WTC11 (cell line): ENCODE measurements at regions not wholly inside any gene's neighbourhood (a gene's known extent, or its start where the extent isn't known, plus 50 kb on each side); places are given as distances from the start of the nearest gene placed in this dataset.

Experiments
- ATAC-seq: fragments of 200-7000 bp; cut with Tn5 transposase; 2 replicates; pipeline ENCODE4 v1.10.0; 2021; ENCODE audit warnings: mild to moderate bottlenecking, moderate library complexity
- CTCF ChIA-PET: fragments of 300-600 bp; sonication (Branson Sonifier 250); formaldehyde crosslinking; loops from one replicate; lab custom pipeline; 2021; ENCODE audit warnings: antibody characterized with exemption; lab: Charles Lee
- POLR2A ChIA-PET: fragments of 350-600 bp; sonication (Branson Sonifier 250); formaldehyde crosslinking; loops from one replicate; lab custom pipeline; 2021; ENCODE audit warnings: antibody characterized with exemption; lab: Charles Lee
- DNase-seq: peaks from one replicate; pipeline ENCODE4 v3.0.0; 2021; ENCODE audit warnings: low spot score
- H3K27ac Mint-ChIP-seq: 2 replicates; pipeline ENCODE4 v1.8.0; 2021; ENCODE audit warnings: mixed read lengths
- H3K27me3 Mint-ChIP-seq: 2 replicates; pipeline ENCODE4 v1.8.0; 2021; ENCODE audit warnings: low read depth, mild to moderate bottlenecking, moderate library complexity, mixed read lengths
- H3K36me3 Mint-ChIP-seq: 2 replicates; pipeline ENCODE4 v1.8.0; 2021; ENCODE audit warnings: mixed read lengths
- H3K4me1 Mint-ChIP-seq: 2 replicates; pipeline ENCODE4 v1.8.0; 2022; ENCODE audit warnings: mixed read lengths
- H3K4me3 Mint-ChIP-seq: 2 replicates; pipeline ENCODE4 v1.8.0; 2021; ENCODE audit warnings: mild to moderate bottlenecking, moderate library complexity, mixed read lengths
- H3K9me3 Mint-ChIP-seq: 2 replicates; pipeline ENCODE4 v1.8.0; 2021; ENCODE audit warnings: mixed read lengths
- ATF2 ChIP-seq: sonication (generic); formaldehyde crosslinking; IDR thresholded peaks from 2 replicates; pipeline ENCODE4 v1.8.1; 2022; ENCODE audit warnings: low read depth, missing genetic modification reagents, borderline replicate concordance
- E2F5 ChIP-seq: sonication (generic); formaldehyde crosslinking; IDR thresholded peaks from 2 replicates; pipeline ENCODE4 v1.8.1; 2022; ENCODE audit warnings: mild to moderate bottlenecking, moderate library complexity, missing genetic modification reagents
- EMX1 ChIP-seq: fragments of 250-450 bp; sonication (Bioruptor Pico); IDR thresholded peaks from 2 replicates; pipeline ENCODE4 v1.8.0; 2021; ENCODE audit warnings: mild to moderate bottlenecking
- ESRRA ChIP-seq: sonication (generic); formaldehyde crosslinking; IDR thresholded peaks from 2 replicates; pipeline ENCODE4 v1.8.1; 2022; ENCODE audit warnings: mild to moderate bottlenecking, missing genetic modification reagents, borderline replicate concordance
- FOXJ3 ChIP-seq: sonication (generic); formaldehyde crosslinking; IDR thresholded peaks from 2 replicates; pipeline ENCODE4 v1.9.0; 2021; ENCODE audit warnings: missing genetic modification reagents, mild to moderate bottlenecking, borderline replicate concordance
- KAT7 ChIP-seq: sonication (generic); formaldehyde crosslinking; IDR thresholded peaks from 2 replicates; pipeline ENCODE4 v1.8.1; 2023; ENCODE audit warnings: missing genetic modification reagents, mild to moderate bottlenecking, borderline replicate concordance
- MLX ChIP-seq: sonication (generic); formaldehyde crosslinking; IDR thresholded peaks from 2 replicates; pipeline ENCODE4 v1.8.1; 2023; ENCODE audit warnings: mild to moderate bottlenecking, missing genetic modification reagents, moderate library complexity
- MXD4 ChIP-seq: fragments of 250-450 bp; sonication (Bioruptor Pico); IDR thresholded peaks from 2 replicates; pipeline ENCODE4 v1.8.0; 2021; ENCODE audit warnings: mild to moderate bottlenecking, moderate library complexity, borderline replicate concordance
- NFE2L1 ChIP-seq: sonication (generic); formaldehyde crosslinking; IDR thresholded peaks from 2 replicates; pipeline ENCODE4 v1.8.1; 2023; ENCODE audit warnings: missing genetic modification reagents
- OVOL2 ChIP-seq: fragments of 250-450 bp; sonication (Bioruptor Pico); IDR thresholded peaks from 2 replicates; pipeline ENCODE4 v1.9.0; 2021; ENCODE audit warnings: mild to moderate bottlenecking, borderline replicate concordance
- PRRX2 ChIP-seq: fragments of 250-450 bp; sonication (Bioruptor Pico); IDR thresholded peaks from 2 replicates; pipeline ENCODE4 v1.8.0; 2021; ENCODE audit warnings: mild to moderate bottlenecking
- SMAD4 ChIP-seq: sonication (generic); formaldehyde crosslinking; IDR thresholded peaks from 2 replicates; pipeline ENCODE4 v1.8.0; 2022; ENCODE audit warnings: mild to moderate bottlenecking, missing genetic modification reagents
- TCF7 ChIP-seq: sonication (generic); formaldehyde crosslinking; IDR thresholded peaks from 2 replicates; pipeline ENCODE4 v1.8.0; 2022; ENCODE audit warnings: mild to moderate bottlenecking, low read depth, missing genetic modification reagents, moderate library complexity
- TEAD1 ChIP-seq: sonication (generic); formaldehyde crosslinking; IDR thresholded peaks from 2 replicates; pipeline ENCODE4 v1.8.0; 2022; ENCODE audit warnings: mild to moderate bottlenecking, missing genetic modification reagents
- TP53 ChIP-seq: sonication (generic); formaldehyde crosslinking; IDR thresholded peaks from 2 replicates; pipeline ENCODE4 v1.8.1; 2023; ENCODE audit warnings: mild to moderate bottlenecking, missing genetic modification reagents
- ZNF281 ChIP-seq: sonication (generic); formaldehyde crosslinking; IDR thresholded peaks from 2 replicates; pipeline ENCODE4 v1.8.0; 2023; ENCODE audit warnings: mild to moderate bottlenecking, missing genetic modification reagents
- ZNF425 ChIP-seq: fragments of 250-450 bp; sonication (Bioruptor Pico); conservative IDR thresholded peaks from 2 replicates; pipeline ENCODE4 v1.9.0; 2021; ENCODE audit warnings: mild to moderate bottlenecking
- TF ChIP-seq, protein P1 (sequence below): sonication (generic); formaldehyde crosslinking; IDR thresholded peaks from 2 replicates; pipeline ENCODE4 v1.8.1; 2022; ENCODE audit warnings: mild to moderate bottlenecking, missing genetic modification reagents, moderate library complexity, borderline replicate concordance

DNA sequence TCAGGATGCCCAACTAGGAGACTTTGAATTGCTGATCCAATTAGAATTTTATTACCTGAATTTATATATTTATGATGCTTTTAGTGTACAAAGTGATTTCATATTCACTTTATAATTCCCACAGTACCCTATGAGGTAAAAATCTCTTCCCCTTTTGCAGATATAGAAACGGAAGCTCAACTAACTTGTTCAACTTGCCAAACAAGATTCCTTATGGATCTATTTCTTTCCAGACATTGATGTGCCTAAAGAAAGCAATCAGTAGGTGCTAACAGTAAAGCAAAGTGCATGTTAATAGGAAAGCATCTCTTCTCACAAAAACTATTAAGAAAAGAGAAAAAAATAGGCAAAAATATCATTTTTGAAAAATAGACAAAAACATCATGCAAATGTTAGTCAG, 65.9 kb upstream of the PPP1R12A start:
- ChIA-PET CTCF (interaction anchor here (1.0 kb wide), 1 partner anchor 194 kb away, joined by 3 read pairs; no protein-coding TSS in a partner anchor), POLR2A (interaction anchor here (0.6 kb wide), 1 partner anchor 27 kb away, joined by 3 read pairs; no protein-coding TSS in a partner anchor)
- Mint-ChIP-seq H3K36me3 (peaks cover 5% of the 10 kb centered on the region; the same call in 1 of the 2 replicates), H3K4me3 (no peak overlapping the region), H3K4me1 (peaks cover 13% of the 10 kb centered on the region), H3K9me3 (peaks cover 4% of the 10 kb centered on the region; the same call in 1 of the 2 replicates), H3K27me3 (no peaks in the 10 kb centered on the region; the same call in 1 of the 2 replicates), H3K27ac (no peak overlapping the region)
- ATAC-seq (no peak), DNase-seq (no peak)
- TF ChIP-seq OVOL2 (CRISPR knock-in tag), result no peak
- TF ChIP-seq, all 79 proteins: peak for 0

- Mint-ChIP-seq H3K27me3 (no peaks in the 10 kb centered on the region; the same call in 1 of the 2 replicates), H3K4me3 (no peak overlapping the region), H3K4me1 (peaks cover 13% of the 10 kb centered on the region), H3K27ac (no peak overlapping the region), H3K36me3 (peaks cover 5% of the 10 kb centered on the region; the same call in 1 of the 2 replicates), H3K9me3 (peaks cover 7% of the 10 kb centered on the region; the same call in 1 of the 2 replicates)
- CTCF ChIA-PET, result no interaction called here
- DNase-seq (no peak), ATAC-seq (no peak)
- POLR2A ChIA-PET, result no interaction called here
- TF ChIP-seq KAT7 (no peak), E2F5 (CRISPR knock-in tag) (no peak), TEAD1 (no peak), PRRX2 (CRISPR knock-in tag) (no peak), ZNF425 (CRISPR knock-in tag) (no peak), FOXJ3 (CRISPR knock-in tag) (no peak), ESRRA (CRISPR knock-in tag) (no peak)
Measured at GRCh38 chr12:79998554-79998953, 63.7 kb upstream of the PPP1R12A start.

DNA sequence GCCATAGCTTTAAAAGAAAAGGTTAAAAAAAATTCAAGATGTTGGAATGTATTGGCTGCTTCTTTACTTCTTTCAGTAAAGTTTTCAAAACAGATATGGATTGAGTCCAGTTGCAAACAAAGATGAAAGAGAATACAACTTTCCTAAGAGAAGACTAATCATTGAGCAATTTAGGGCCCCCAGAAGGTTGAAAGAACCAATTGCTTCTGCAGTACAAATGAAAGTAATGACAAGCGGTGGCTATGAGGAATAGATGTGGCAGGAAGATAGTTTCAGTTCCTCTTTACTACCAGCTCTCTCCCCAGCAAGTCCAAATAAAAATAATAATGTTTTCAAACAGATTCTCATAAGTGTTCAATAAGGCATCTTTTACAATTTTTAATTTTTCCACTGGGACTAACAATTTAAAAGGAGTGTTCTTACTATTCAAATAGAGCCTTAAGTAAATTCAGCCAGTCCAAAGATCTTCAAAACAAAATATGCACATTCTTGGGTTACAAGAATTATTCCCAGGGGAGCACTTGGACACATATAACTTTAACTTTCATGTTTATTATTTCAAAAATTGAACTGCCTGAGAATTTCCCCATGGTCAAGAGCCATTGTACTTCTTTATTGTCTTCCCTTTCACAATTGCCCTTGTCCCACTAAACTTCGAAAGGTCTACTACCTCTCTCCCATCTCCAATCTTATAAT, 62.3 kb upstream of the PPP1R12A start:
- CTCF ChIA-PET, result no interaction called here
- Mint-ChIP-seq H3K4me3 (no peak overlapping the region), H3K27ac (no peak overlapping the region), H3K36me3 (peaks cover 5% of the 10 kb centered on the region; the same call in 1 of the 2 replicates), H3K4me1 (peaks cover 13% of the 10 kb centered on the region), H3K27me3 (no peaks in the 10 kb centered on the region; the same call in 1 of the 2 replicates), H3K9me3 (peaks cover 7% of the 10 kb centered on the region; the same call in 1 of the 2 replicates)
- DNase-seq, result no peak
- POLR2A ChIA-PET, result no interaction called here
- no peak for ATAC-seq
- TF ChIP-seq TP53 (CRISPR knock-in tag) (no peak), ZNF281 (no peak), MXD4 (CRISPR knock-in tag) (no peak), SMAD4 (CRISPR knock-in tag) (no peak), NFE2L1 (CRISPR knock-in tag) (no peak), TCF7 (no peak), ATF2 (no peak), OVOL2 (CRISPR knock-in tag) (no peak), MLX (CRISPR knock-in tag) (no peak), ZNF425 (CRISPR knock-in tag) (no peak), EMX1 (CRISPR knock-in tag) (no peak)
- TF ChIP-seq, protein P1, sequence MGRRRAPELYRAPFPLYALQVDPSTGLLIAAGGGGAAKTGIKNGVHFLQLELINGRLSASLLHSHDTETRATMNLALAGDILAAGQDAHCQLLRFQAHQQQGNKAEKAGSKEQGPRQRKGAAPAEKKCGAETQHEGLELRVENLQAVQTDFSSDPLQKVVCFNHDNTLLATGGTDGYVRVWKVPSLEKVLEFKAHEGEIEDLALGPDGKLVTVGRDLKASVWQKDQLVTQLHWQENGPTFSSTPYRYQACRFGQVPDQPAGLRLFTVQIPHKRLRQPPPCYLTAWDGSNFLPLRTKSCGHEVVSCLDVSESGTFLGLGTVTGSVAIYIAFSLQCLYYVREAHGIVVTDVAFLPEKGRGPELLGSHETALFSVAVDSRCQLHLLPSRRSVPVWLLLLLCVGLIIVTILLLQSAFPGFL, result no peak
